C4-2B (cell line): ENCODE measurements at regions not wholly inside any gene's neighbourhood (a gene's known extent, or its start where the extent isn't known, plus 50 kb on each side); places are given as distances from the start of the nearest gene placed in this dataset.

Experiments
- CTCF ChIP-seq: fragments of 450-650 bp; conservative IDR thresholded peaks from 2 replicates; pipeline ENCODE4 v1.5.1; 2017; ENCODE audit warnings: mild to moderate bottlenecking
- ZFX ChIP-seq: fragments of 450-650 bp; IDR thresholded peaks from 2 replicates; pipeline ENCODE4 v1.6.1; 2017

DNA sequence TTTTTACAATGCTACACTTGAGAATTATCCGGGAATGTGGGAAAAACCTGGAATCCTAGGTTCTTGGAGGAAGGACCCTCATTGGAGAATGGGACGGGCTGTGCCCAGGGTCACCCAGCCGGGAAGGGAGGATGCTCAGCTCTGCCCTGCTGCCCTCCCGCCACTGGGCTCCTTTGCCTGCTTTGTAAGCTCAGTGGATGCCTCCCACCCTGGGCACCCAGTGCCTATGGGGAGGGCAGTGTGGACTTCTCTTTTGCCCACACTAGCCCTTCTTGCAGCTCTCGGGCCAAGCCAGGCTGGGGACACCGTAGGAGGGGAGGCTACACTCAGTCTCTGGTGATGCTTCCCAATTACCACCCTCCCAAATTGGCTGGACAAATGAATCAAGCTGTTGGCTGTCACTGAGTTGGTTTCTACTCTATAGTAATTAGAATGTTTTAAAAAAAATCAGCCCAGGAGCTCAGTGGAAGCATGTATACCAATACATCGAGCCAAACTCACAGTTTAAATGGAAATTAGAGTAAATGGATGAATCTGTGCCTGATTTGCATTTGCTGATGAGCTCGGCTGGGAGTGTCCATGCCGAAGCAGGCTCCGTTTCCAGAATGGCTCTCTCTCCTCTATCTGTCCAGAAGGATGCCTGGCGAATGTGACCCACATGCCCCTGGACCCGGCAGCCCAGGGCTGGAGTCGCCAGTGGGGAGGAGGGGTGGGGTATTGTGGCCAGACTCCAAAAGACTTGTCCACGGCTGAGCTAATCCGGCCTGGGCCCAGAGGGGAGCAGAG is 317.0 kb downstream of the CTTN start:
- no peak for TF ChIP-seq CTCF
- TF ChIP-seq ZFX, result no peak
